Nephron progenitor cell (in vitro differentiated cells): ENCODE measurements at regions not wholly inside any gene's neighbourhood (a gene's known extent, or its start where the extent isn't known, plus 50 kb on each side); places are given as distances from the start of the nearest gene placed in this dataset.
"Not testable (repeated sequence)": the region's sequence is repeated elsewhere in the genome, so short reads cannot be mapped to it uniquely, and the experiment has no call there.

Experiments used
- DNase-seq: peaks from one replicate; pipeline ENCODE4 v3.0.0; 2021
- H3K27ac Mint-ChIP-seq: 2 replicates; pipeline ENCODE4 v1.8.0; 2021; ENCODE audit warnings: mild to moderate bottlenecking, moderate library complexity, mixed read lengths
- H3K27me3 Mint-ChIP-seq: 2 replicates; pipeline ENCODE4 v1.8.0; 2021; ENCODE audit warnings: mild to moderate bottlenecking, low read depth, mixed read lengths; ENCODE audit not compliant: poor library complexity
- H3K36me3 Mint-ChIP-seq: 2 replicates; pipeline ENCODE4 v1.8.0; 2021; ENCODE audit warnings: low read depth, mixed read lengths
- H3K4me1 Mint-ChIP-seq: 2 replicates; pipeline ENCODE4 v1.8.0; 2021; ENCODE audit warnings: mixed read lengths
- H3K4me3 Mint-ChIP-seq: 2 replicates; pipeline ENCODE4 v1.8.0; 2021; ENCODE audit warnings: mild to moderate bottlenecking, moderate library complexity, mixed read lengths
- H3K9me3 Mint-ChIP-seq: 2 replicates; pipeline ENCODE4 v1.8.0; 2021; ENCODE audit warnings: mild to moderate bottlenecking, moderate library complexity, mixed read lengths
- CTCF ChIP-seq: fragments of 200-600 bp; sonication (generic); IDR thresholded peaks from 2 replicates; pipeline ENCODE4 v1.5.0; 2021; ENCODE audit warnings: antibody characterized with exemption

GRCh38 chr17:70374496-70374895 is 205.2 kb downstream of the KCNJ2 start:
- Mint-ChIP-seq H3K36me3 (no peaks in the 10 kb centered on the region), H3K9me3 (no peaks in the 10 kb centered on the region), H3K4me3 (no peak overlapping the region), H3K27ac (no peak overlapping the region), H3K27me3 (no peaks in the 10 kb centered on the region), H3K4me1 (no peaks in the 10 kb centered on the region)
- DNase-seq: no peak
- TF ChIP-seq CTCF: no peak

GRCh38 chr17:70375406-70375805 is 206.1 kb downstream of the KCNJ2 start:
- no peak overlapping the region for H3K27ac Mint-ChIP-seq
- no peaks in the 10 kb centered on the region for H3K27me3 Mint-ChIP-seq
- H3K4me1 Mint-ChIP-seq: no peaks in the 10 kb centered on the region
- no peaks in the 10 kb centered on the region for H3K9me3 Mint-ChIP-seq
- no peak overlapping the region for H3K4me3 Mint-ChIP-seq
- H3K36me3 Mint-ChIP-seq: no peaks in the 10 kb centered on the region
- DNase-seq: no peak
- no peak for TF ChIP-seq CTCF

GRCh38 chr17:70375813-70376770 is 206.8 kb downstream of the KCNJ2 start:
- Mint-ChIP-seq H3K4me1 (no peaks in the 10 kb centered on the region), H3K27me3 (no peaks in the 10 kb centered on the region), H3K9me3 (no peaks in the 10 kb centered on the region), H3K4me3 (no peak overlapping the region), H3K36me3 (no peaks in the 10 kb centered on the region), H3K27ac (no peak overlapping the region)
- DNase-seq: no peak
- no peak for TF ChIP-seq CTCF

GRCh38 chr17:70377654-70378053 is 208.3 kb downstream of the KCNJ2 start:
- Mint-ChIP-seq H3K4me1 (no peaks in the 10 kb centered on the region), H3K27ac (no peak overlapping the region), H3K36me3 (no peaks in the 10 kb centered on the region), H3K27me3 (no peaks in the 10 kb centered on the region), H3K9me3 (no peaks in the 10 kb centered on the region), H3K4me3 (no peak overlapping the region)
- no peak for DNase-seq
- TF ChIP-seq CTCF: no peak

GRCh38 chr17:70378076-70378475 is 208.7 kb downstream of the KCNJ2 start:
- Mint-ChIP-seq H3K36me3 (no peaks in the 10 kb centered on the region), H3K4me1 (no peaks in the 10 kb centered on the region), H3K4me3 (no peak overlapping the region), H3K27me3 (no peaks in the 10 kb centered on the region), H3K9me3 (no peaks in the 10 kb centered on the region), H3K27ac (no peak overlapping the region)
- no peak for DNase-seq
- TF ChIP-seq CTCF: no peak

- H3K4me1 Mint-ChIP-seq: no peaks in the 10 kb centered on the region
- TF ChIP-seq CTCF: no peak
- no peak for DNase-seq
- H3K36me3 Mint-ChIP-seq: no peaks in the 10 kb centered on the region
- no peaks in the 10 kb centered on the region for H3K27me3 Mint-ChIP-seq
- no peak overlapping the region for H3K27ac Mint-ChIP-seq
- no peak overlapping the region for H3K4me3 Mint-ChIP-seq
- H3K9me3 Mint-ChIP-seq: no peaks in the 10 kb centered on the region
Measured at GRCh38 chr17:70379945-70380344, 210.6 kb downstream of the KCNJ2 start.

GRCh38 chr17:70381916-70382315 is 212.6 kb downstream of the KCNJ2 start:
- not testable (repeated sequence) for DNase-seq, H3K9me3 Mint-ChIP-seq, H3K4me3 Mint-ChIP-seq, H3K36me3 Mint-ChIP-seq, H3K27ac Mint-ChIP-seq, H3K27me3 Mint-ChIP-seq, H3K4me1 Mint-ChIP-seq
